SK-N-SH (cell line): ENCODE measurements at regions not wholly inside any gene's neighbourhood (a gene's known extent, or its start where the extent isn't known, plus 50 kb on each side); places are given as distances from the start of the nearest gene placed in this dataset.

ENCODE experiments used
- CTCF ChIA-PET: fragments of 300-600, 350-600 bp; formaldehyde crosslinking; extraction: SDS; loops from one replicate; lab custom pipeline; 2021; lab: Yijun Ruan, JAX
- POLR2A ChIA-PET: fragments of 350-600 bp; sonication (Branson Sonifier 250); formaldehyde crosslinking; extraction: SDS; loops from one replicate; lab custom pipeline; 2020; ENCODE audit warnings: antibody characterized with exemption, inconsistent platforms; lab: Yijun Ruan, JAX
- DNase-seq: peaks from one replicate; pipeline ENCODE4 v3.0.0; 2012
- H2AFZ ChIP-seq: fragments of 200-600 bp; sonication (generic); 2 replicates; pipeline ENCODE4 v1.8.1; 2016; ENCODE audit warnings: antibody characterized with exemption, mild to moderate bottlenecking, low read depth
- H3F3A ChIP-seq: fragments of 200-600 bp; sonication (generic); replicated peaks from 2 replicates; pipeline ENCODE3; 2016; ENCODE audit warnings: antibody characterized with exemption, mild to moderate bottlenecking; ENCODE audit not compliant: insufficient read depth
- H3K27ac ChIP-seq, 2 experiments: fragments of 200-500 bp in 1 of 2; fragments of 200-600 bp in 1 of 2; sonication (Bioruptor generic) in 1 of 2; sonication (generic), shearing (Covaris generic) in 1 of 2; 2 replicates each; pipeline versions ENCODE4 v1.5.1 to v1.6.1; 2014 to 2016; ENCODE audit warnings: low read depth in 2 of 2, inconsistent platforms in 1 of 2, low read length in 1 of 2, mild to moderate bottlenecking in 1 of 2, mixed read lengths in 1 of 2
- H3K27me3 ChIP-seq: fragments of 200-600 bp; sonication (generic), shearing (Covaris generic); 2 replicates; pipeline ENCODE4 v1.6.1; 2016; ENCODE audit warnings: mixed run types; ENCODE audit not compliant: insufficient read depth
- H3K36me3 ChIP-seq, 2 experiments: fragments of 200-500 bp in 1 of 2; fragments of 200-600 bp in 1 of 2; sonication (Bioruptor generic) in 1 of 2; sonication (generic) in 1 of 2; replicated peaks in 1 of 2; 2 replicates each; pipeline versions ENCODE3 to v1.5.1; 2014 to 2016; ENCODE audit warnings: low read length in 1 of 2, mild to moderate bottlenecking in 1 of 2; ENCODE audit not compliant: insufficient read depth in 2 of 2, control insufficient read depth in 1 of 2
- H3K4me1 ChIP-seq, 2 experiments: fragments of 200-500 bp in 1 of 2; fragments of 200-600 bp in 1 of 2; sonication (Bioruptor generic) in 1 of 2; sonication (generic), shearing (Covaris generic) in 1 of 2; 2 replicates each; pipeline versions ENCODE4 v1.5.1 to v1.6.1; 2014 to 2016; ENCODE audit warnings: low read depth in 1 of 2, low read length in 1 of 2, mixed run types in 1 of 2; ENCODE audit not compliant: insufficient read depth in 2 of 2, control insufficient read depth in 1 of 2
- H3K4me2 ChIP-seq: fragments of 200-600 bp; sonication (generic), shearing (Covaris generic); 2 replicates; pipeline ENCODE4 v1.6.1; 2017; ENCODE audit warnings: mixed run types
- H3K4me3 ChIP-seq, 2 experiments: fragments of 200-500 bp in 1 of 2; fragments of 200-600 bp in 1 of 2; sonication (Bioruptor generic) in 1 of 2; sonication (generic), shearing (Covaris generic) in 1 of 2; 2 replicates each; pipeline versions ENCODE4 v1.5.1 to v1.8.1; 2014 to 2016; ENCODE audit warnings: low read depth in 2 of 2, inconsistent platforms in 1 of 2, low read length in 1 of 2, mild to moderate bottlenecking in 1 of 2, mixed read lengths in 1 of 2, moderate library complexity in 1 of 2
- H3K79me2 ChIP-seq: fragments of 200-600 bp; sonication (generic); 2 replicates; pipeline ENCODE4 v1.8.1; 2017; ENCODE audit warnings: mild to moderate bottlenecking; ENCODE audit not compliant: insufficient read depth
- H3K9ac ChIP-seq: fragments of 200-600 bp; sonication (generic); 2 replicates; pipeline ENCODE4 v1.6.1; 2017; ENCODE audit warnings: mixed run types
- H3K9me2 ChIP-seq: fragments of 200-600 bp; sonication (generic); 2 replicates; pipeline ENCODE4 v1.6.1; 2017; ENCODE audit warnings: mixed run types
- H3K9me3 ChIP-seq: fragments of 200-600 bp; sonication (generic); 2 replicates; pipeline ENCODE4 v1.6.1; 2017; ENCODE audit warnings: mixed run types, mild to moderate bottlenecking, moderate library complexity
- H4K20me1 ChIP-seq: fragments of 200-600 bp; sonication (generic); 2 replicates; pipeline ENCODE4 v1.6.1; 2017; ENCODE audit warnings: mild to moderate bottlenecking, mixed run types; ENCODE audit not compliant: insufficient read depth
- CHD2 ChIP-seq: fragments of 150-350 bp; IDR thresholded peaks from 2 replicates; pipeline ENCODE4 v1.6.1; 2018; ENCODE audit warnings: low read length; ENCODE audit not compliant: partially characterized antibody
- EP300 ChIP-seq, 2 experiments: IDR thresholded peaks; 2 replicates each; pipeline versions ENCODE4 v1.4.0 to v1.6.1; 2012; ENCODE audit warnings: borderline replicate concordance in 1 of 2, low read depth in 1 of 2, low read length in 1 of 2
- GATA2 ChIP-seq: sonication (generic); formaldehyde crosslinking; IDR thresholded peaks from 2 replicates; pipeline ENCODE4 v1.5.0; 2020; ENCODE audit warnings: mild to moderate bottlenecking, missing genetic modification reagents
- RAD21 ChIP-seq: IDR thresholded peaks from 2 replicates; pipeline ENCODE4 v1.6.1; 2012; ENCODE audit warnings: mild to moderate bottlenecking, low read length
- RCOR1 ChIP-seq: fragments of 150-350 bp; IDR thresholded peaks from 2 replicates; pipeline ENCODE4 v1.6.1; 2017; ENCODE audit warnings: antibody characterized with exemption, low read length
- RFX5 ChIP-seq: IDR thresholded peaks from 2 replicates; pipeline ENCODE4 v1.6.1; 2012; ENCODE audit warnings: mild to moderate bottlenecking, improper control_type of control experiment, low read length
- RXRA ChIP-seq: IDR thresholded peaks from 2 replicates; pipeline ENCODE4 v1.4.0; 2012; ENCODE audit warnings: low read depth, mild to moderate bottlenecking, borderline replicate concordance
- SIN3A ChIP-seq: IDR thresholded peaks from 2 replicates; pipeline ENCODE4 v1.6.1; 2012; ENCODE audit warnings: low read depth, mild to moderate bottlenecking, low read length, moderate library complexity, borderline replicate concordance
- TAF1 ChIP-seq: IDR thresholded peaks from 2 replicates; pipeline ENCODE4 v1.6.1; 2012; ENCODE audit warnings: low read depth, mild to moderate bottlenecking, low read length, moderate library complexity, borderline replicate concordance
- WGBS: methylation state at CpG from one replicate; pipeline ENCODE4 v1.1.6; 2017; ENCODE audit warnings: low lambda C conversion rate; 5-methylcytosine and 5-hydroxymethylcytosine counted together
- TF ChIP-seq, protein P1 (sequence below): IDR thresholded peaks from 2 replicates; pipeline ENCODE4 v1.6.1; 2012; ENCODE audit warnings: mild to moderate bottlenecking, low read depth, low read length, moderate library complexity
- TF ChIP-seq, protein P2 (sequence below): IDR thresholded peaks from 2 replicates; pipeline ENCODE4 v1.4.0; 2012; ENCODE audit warnings: low read depth, borderline replicate concordance

DNA sequence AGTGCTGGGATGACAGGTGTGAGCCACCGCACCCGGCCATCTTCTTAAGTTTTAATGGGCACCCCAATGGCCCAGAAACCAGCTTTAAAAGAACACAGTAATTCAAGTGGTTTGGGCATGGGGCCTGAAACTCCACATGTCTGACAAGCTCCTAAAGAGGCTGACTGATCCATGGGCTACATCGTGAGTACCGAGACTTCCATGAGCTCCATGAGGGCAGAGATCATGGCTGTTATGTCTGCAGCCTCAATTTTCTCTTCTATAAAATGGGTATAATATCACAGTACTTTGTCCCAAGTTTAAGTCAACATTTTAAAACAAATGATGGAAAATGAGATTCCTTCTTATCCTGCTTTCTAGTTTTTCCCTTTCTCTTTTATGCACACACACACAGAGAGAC, 397.6 kb upstream of the MAF start:
- Histone ChIP-seq H4K20me1 (no peaks in the 10 kb centered on the region), H3K4me1 (no peaks in the 10 kb centered on the region), H3K9ac (no peak overlapping the region), H3K79me2 (no peaks in the 10 kb centered on the region), H3K9me3 (no peaks in the 10 kb centered on the region), H3K27me3 (no peaks in the 10 kb centered on the region), H3K27ac (no peak overlapping the region), H3F3A (no peaks in the 10 kb centered on the region), H3K36me3 (no peaks in the 10 kb centered on the region), H2AFZ (no peak overlapping the region), H3K4me3 (no peak overlapping the region)
- ChIA-PET CTCF (interaction anchor here (0.7 to 2.2 kb wide), 6 partner anchors 8 to 396 kb away, joined by 3 to 9 read pairs (median 4); no protein-coding TSS in a partner anchor), POLR2A (no interaction called here)
- WGBS: 87% methylated on average over 4 of the region's 4 CpGs
- no peak for DNase-seq
- TF ChIP-seq, protein P1, sequence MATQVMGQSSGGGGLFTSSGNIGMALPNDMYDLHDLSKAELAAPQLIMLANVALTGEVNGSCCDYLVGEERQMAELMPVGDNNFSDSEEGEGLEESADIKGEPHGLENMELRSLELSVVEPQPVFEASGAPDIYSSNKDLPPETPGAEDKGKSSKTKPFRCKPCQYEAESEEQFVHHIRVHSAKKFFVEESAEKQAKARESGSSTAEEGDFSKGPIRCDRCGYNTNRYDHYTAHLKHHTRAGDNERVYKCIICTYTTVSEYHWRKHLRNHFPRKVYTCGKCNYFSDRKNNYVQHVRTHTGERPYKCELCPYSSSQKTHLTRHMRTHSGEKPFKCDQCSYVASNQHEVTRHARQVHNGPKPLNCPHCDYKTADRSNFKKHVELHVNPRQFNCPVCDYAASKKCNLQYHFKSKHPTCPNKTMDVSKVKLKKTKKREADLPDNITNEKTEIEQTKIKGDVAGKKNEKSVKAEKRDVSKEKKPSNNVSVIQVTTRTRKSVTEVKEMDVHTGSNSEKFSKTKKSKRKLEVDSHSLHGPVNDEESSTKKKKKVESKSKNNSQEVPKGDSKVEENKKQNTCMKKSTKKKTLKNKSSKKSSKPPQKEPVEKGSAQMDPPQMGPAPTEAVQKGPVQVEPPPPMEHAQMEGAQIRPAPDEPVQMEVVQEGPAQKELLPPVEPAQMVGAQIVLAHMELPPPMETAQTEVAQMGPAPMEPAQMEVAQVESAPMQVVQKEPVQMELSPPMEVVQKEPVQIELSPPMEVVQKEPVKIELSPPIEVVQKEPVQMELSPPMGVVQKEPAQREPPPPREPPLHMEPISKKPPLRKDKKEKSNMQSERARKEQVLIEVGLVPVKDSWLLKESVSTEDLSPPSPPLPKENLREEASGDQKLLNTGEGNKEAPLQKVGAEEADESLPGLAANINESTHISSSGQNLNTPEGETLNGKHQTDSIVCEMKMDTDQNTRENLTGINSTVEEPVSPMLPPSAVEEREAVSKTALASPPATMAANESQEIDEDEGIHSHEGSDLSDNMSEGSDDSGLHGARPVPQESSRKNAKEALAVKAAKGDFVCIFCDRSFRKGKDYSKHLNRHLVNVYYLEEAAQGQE: no peak
- TF ChIP-seq SIN3A (no peak), RFX5 (no peak), EP300 (IDR thresholded peaks at IDR 0.05; ENCODE audit: borderline replicate concordance in 1 of 2, low read depth in 1 of 2, low read length in 1 of 2) (no peak), GATA2 (CRISPR knock-in tag) (no peak), RXRA (no peak)
- TF ChIP-seq, protein P2, sequence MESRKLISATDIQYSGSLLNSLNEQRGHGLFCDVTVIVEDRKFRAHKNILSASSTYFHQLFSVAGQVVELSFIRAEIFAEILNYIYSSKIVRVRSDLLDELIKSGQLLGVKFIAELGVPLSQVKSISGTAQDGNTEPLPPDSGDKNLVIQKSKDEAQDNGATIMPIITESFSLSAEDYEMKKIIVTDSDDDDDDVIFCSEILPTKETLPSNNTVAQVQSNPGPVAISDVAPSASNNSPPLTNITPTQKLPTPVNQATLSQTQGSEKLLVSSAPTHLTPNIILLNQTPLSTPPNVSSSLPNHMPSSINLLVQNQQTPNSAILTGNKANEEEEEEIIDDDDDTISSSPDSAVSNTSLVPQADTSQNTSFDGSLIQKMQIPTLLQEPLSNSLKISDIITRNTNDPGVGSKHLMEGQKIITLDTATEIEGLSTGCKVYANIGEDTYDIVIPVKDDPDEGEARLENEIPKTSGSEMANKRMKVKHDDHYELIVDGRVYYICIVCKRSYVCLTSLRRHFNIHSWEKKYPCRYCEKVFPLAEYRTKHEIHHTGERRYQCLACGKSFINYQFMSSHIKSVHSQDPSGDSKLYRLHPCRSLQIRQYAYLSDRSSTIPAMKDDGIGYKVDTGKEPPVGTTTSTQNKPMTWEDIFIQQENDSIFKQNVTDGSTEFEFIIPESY: no peak
- TF ChIP-seq, all 33 proteins: peak for 0
- no peaks in the 10 kb centered on the region for H3K9me2 ChIP-seq
- no peak overlapping the region for H3K4me2 ChIP-seq

DNA sequence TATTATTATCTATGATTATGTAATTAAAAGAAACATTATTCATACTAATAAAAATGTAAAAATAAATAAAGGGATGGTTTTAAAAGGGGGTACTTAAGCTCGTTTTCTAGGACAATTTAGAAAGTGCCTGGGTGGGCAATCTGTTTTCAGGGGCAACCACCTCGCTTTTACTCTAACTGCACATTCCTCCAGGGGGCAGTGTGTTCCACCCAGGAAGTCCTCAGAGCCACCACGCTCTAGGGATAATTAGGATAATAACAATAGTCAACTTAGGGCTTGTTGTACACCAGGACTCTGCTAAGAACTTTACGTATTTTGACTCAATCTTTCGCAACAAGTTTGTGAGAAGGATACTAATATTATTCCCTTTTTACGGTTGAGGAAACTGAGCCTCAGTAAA, 396.7 kb upstream of the MAF start:
- Histone ChIP-seq H3K9ac (no peak overlapping the region), H2AFZ (no peak overlapping the region), H3K36me3 (no peaks in the 10 kb centered on the region), H4K20me1 (no peaks in the 10 kb centered on the region), H3K9me2 (no peaks in the 10 kb centered on the region), H3K27me3 (no peaks in the 10 kb centered on the region), H3K4me2 (no peak overlapping the region), H3K9me3 (no peaks in the 10 kb centered on the region), H3K79me2 (no peaks in the 10 kb centered on the region), H3K4me1 (no peaks in the 10 kb centered on the region), H3K4me3 (no peak overlapping the region), H3F3A (no peaks in the 10 kb centered on the region), H3K27ac (no peak overlapping the region)
- 56% methylated on average over 6 of the region's 6 CpGs for WGBS
- ChIA-PET POLR2A (no interaction called here), CTCF (interaction anchor here (0.6 to 2.2 kb wide), 8 partner anchors 9 to 372 kb away, joined by 3 to 9 read pairs (median 4); no protein-coding TSS in a partner anchor)
- peak; percentile 14 for DNase-seq
- TF ChIP-seq RAD21 (peak; percentile 50), RCOR1 (no peak), CHD2 (no peak), TAF1 (no peak)
